ENCODE measurements at regions not wholly inside any gene's neighbourhood (a gene's known extent, or its start where the extent isn't known, plus 50 kb on each side); places are given as distances from the start of the nearest gene placed in this dataset.

GRCh38 chr21:29449306-29449950 is 150.7 kb downstream of the BACH1 start:
- TF ChIP-seq CTCF (IDR thresholded peaks at IDR 0.05) (no peak), POLR2AphosphoS5 (IDR thresholded peaks at IDR 0.05; ENCODE audit: low read depth, low read length) (no peak), SIN3A (IDR thresholded peaks at IDR 0.05; ENCODE audit: borderline replicate concordance, insufficient read depth, low read depth, low read length) (no peak), TCF7L2 (IDR thresholded peaks at IDR 0.05; ENCODE audit: low read depth, low read length) (no peak)
- TF ChIP-seq, protein P1, sequence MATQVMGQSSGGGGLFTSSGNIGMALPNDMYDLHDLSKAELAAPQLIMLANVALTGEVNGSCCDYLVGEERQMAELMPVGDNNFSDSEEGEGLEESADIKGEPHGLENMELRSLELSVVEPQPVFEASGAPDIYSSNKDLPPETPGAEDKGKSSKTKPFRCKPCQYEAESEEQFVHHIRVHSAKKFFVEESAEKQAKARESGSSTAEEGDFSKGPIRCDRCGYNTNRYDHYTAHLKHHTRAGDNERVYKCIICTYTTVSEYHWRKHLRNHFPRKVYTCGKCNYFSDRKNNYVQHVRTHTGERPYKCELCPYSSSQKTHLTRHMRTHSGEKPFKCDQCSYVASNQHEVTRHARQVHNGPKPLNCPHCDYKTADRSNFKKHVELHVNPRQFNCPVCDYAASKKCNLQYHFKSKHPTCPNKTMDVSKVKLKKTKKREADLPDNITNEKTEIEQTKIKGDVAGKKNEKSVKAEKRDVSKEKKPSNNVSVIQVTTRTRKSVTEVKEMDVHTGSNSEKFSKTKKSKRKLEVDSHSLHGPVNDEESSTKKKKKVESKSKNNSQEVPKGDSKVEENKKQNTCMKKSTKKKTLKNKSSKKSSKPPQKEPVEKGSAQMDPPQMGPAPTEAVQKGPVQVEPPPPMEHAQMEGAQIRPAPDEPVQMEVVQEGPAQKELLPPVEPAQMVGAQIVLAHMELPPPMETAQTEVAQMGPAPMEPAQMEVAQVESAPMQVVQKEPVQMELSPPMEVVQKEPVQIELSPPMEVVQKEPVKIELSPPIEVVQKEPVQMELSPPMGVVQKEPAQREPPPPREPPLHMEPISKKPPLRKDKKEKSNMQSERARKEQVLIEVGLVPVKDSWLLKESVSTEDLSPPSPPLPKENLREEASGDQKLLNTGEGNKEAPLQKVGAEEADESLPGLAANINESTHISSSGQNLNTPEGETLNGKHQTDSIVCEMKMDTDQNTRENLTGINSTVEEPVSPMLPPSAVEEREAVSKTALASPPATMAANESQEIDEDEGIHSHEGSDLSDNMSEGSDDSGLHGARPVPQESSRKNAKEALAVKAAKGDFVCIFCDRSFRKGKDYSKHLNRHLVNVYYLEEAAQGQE (IDR thresholded peaks at IDR 0.05; ENCODE audit: insufficient read depth in 1 of 2, low read depth in 2 of 2, low read length in 1 of 2) = no peak

Measured in Panc1 (cell line).